ENCODE measurements at regions not wholly inside any gene's neighbourhood (a gene's known extent, or its start where the extent isn't known, plus 50 kb on each side); places are given as distances from the start of the nearest gene placed in this dataset.

- DNase-seq (ENCODE audit: low spot score): no peak
- no peak overlapping the region for H3K27ac ChIP-seq (ENCODE audit: low read depth)
- TF ChIP-seq NANOG (IDR thresholded peaks at IDR 0.05; ENCODE audit: borderline replicate concordance) (no peak), CREB1 (CRISPR knock-in tag; IDR thresholded peaks at IDR 0.05; ENCODE audit: low read depth) (no peak), STAT1 (IDR thresholded peaks at IDR 0.05; ENCODE audit: unreplicated experiment) (no peak), CTCF (conservative IDR thresholded peaks at IDR 0.05; ENCODE audit: low read depth in 2 of 2) (no peak), ZNF114 (CRISPR knock-in tag; IDR thresholded peaks at IDR 0.05) (no peak), EZH2phosphoT487 (IDR thresholded peaks at IDR 0.05; ENCODE audit: unreplicated experiment) (no peak)
- H3K4me3 ChIP-seq: no peak overlapping the region
- no peak overlapping the region for H2AFZ ChIP-seq
- no peak overlapping the region for H3K4me3 Mint-ChIP-seq
- peaks cover 3% of the 10 kb centered on the region; the same call in 1 of the 3 replicates for H3K4me1 Mint-ChIP-seq
- H3K9me3 Mint-ChIP-seq: no peaks in the 10 kb centered on the region; the same call in 1 of the 3 replicates
- no peaks in the 10 kb centered on the region for H3K79me2 ChIP-seq (replicated peaks; ENCODE audit: insufficient read depth)
- no peaks in the 10 kb centered on the region for H3K27me3 ChIP-seq (ENCODE audit: insufficient read depth)
- H4K20me1 ChIP-seq (replicated peaks; ENCODE audit: insufficient read depth): no peaks in the 10 kb centered on the region
- no peaks in the 10 kb centered on the region for H3K9me2 ChIP-seq (ENCODE audit: insufficient read depth)
- H3F3A ChIP-seq (replicated peaks; ENCODE audit: low read depth): no peaks in the 10 kb centered on the region
- H3K4me2 ChIP-seq: no peak overlapping the region
- H3K27ac Mint-ChIP-seq: no peak overlapping the region
- no peaks in the 10 kb centered on the region for H3K4me1 ChIP-seq (ENCODE audit: insufficient read depth)
- peaks cover 5% of the 10 kb centered on the region for H3K27me3 Mint-ChIP-seq (ENCODE audit: insufficient read depth, low read depth, poor library complexity)
- ATAC-seq: no peak
- H3K36me3 ChIP-seq (ENCODE audit: insufficient read depth): no peaks in the 10 kb centered on the region
- peaks cover 2% of the 10 kb centered on the region; the same call in 1 of the 3 replicates for H3K36me3 Mint-ChIP-seq (ENCODE audit: low read depth)
Measured at GRCh38 chr22:48693377-48694135, 1134.1 kb downstream of the BRD1 start.

- H3K4me3 Mint-ChIP-seq: no peak overlapping the region
- TF ChIP-seq STAT1 (IDR thresholded peaks at IDR 0.05; ENCODE audit: unreplicated experiment): no peak
- TF ChIP-seq ZNF462 (CRISPR knock-in tag; IDR thresholded peaks at IDR 0.05): no peak
- no peak for TF ChIP-seq ETS1 (IDR thresholded peaks at IDR 0.05)
- TF ChIP-seq EZH2phosphoT487 (IDR thresholded peaks at IDR 0.05; ENCODE audit: unreplicated experiment): no peak
- TF ChIP-seq CTCF (conservative IDR thresholded peaks at IDR 0.05; ENCODE audit: low read depth in 2 of 2): no peak
- peaks cover 5% of the 10 kb centered on the region for H3K27me3 Mint-ChIP-seq (ENCODE audit: insufficient read depth, low read depth, poor library complexity)
- H3K4me3 ChIP-seq: no peak overlapping the region
- no peaks in the 10 kb centered on the region for H4K20me1 ChIP-seq (replicated peaks; ENCODE audit: insufficient read depth)
- H3K79me2 ChIP-seq (replicated peaks; ENCODE audit: insufficient read depth): no peaks in the 10 kb centered on the region
- no peaks in the 10 kb centered on the region for H3K9me2 ChIP-seq (ENCODE audit: insufficient read depth)
- no peaks in the 10 kb centered on the region for H3K4me1 ChIP-seq (ENCODE audit: insufficient read depth)
- no peaks in the 10 kb centered on the region for H3K36me3 ChIP-seq (ENCODE audit: insufficient read depth)
- no peak overlapping the region for H3K27ac Mint-ChIP-seq
- no peak overlapping the region for H3K4me2 ChIP-seq
- H3K27me3 ChIP-seq (ENCODE audit: insufficient read depth): no peaks in the 10 kb centered on the region
- H3K36me3 Mint-ChIP-seq (ENCODE audit: low read depth): peaks cover 2% of the 10 kb centered on the region; the same call in 1 of the 3 replicates
- H3K9me3 Mint-ChIP-seq: no peaks in the 10 kb centered on the region; the same call in 1 of the 3 replicates
- H3K4me1 Mint-ChIP-seq: peaks cover 3% of the 10 kb centered on the region; the same call in 1 of the 3 replicates
- ATAC-seq: no peak
- H3F3A ChIP-seq (replicated peaks; ENCODE audit: low read depth): no peaks in the 10 kb centered on the region
- no peak for DNase-seq (ENCODE audit: low spot score)
- H2AFZ ChIP-seq: no peak overlapping the region
- H3K27ac ChIP-seq (ENCODE audit: low read depth): no peak overlapping the region
Measured at GRCh38 chr22:48692734-48693376, 1134.8 kb downstream of the BRD1 start.

Data from GM23338 (cell line).